H1 (cell line): ENCODE measurements at regions not wholly inside any gene's neighbourhood (a gene's known extent, or its start where the extent isn't known, plus 50 kb on each side); places are given as distances from the start of the nearest gene placed in this dataset.

ENCODE experiments used
- CTCF ChIA-PET: fragments of 300-600 bp; sonication (Branson Sonifier 250); formaldehyde crosslinking; loops from one replicate; lab custom pipeline; 2021; ENCODE audit not compliant: partially characterized antibody; lab: Charles Lee
- POLR2A ChIA-PET: fragments of 300-600 bp; sonication (Branson Sonifier 250); formaldehyde crosslinking; loops from one replicate; lab custom pipeline; 2021; ENCODE audit warnings: inconsistent platforms; ENCODE audit not compliant: partially characterized antibody; lab: Charles Lee
- DNase-seq, 2 experiments: peaks; one replicate each; pipeline versions ENCODE4 v3.0.0 to v3.0.0-alpha.2; 2010 to 2022; ENCODE audit warnings: low spot score in 2 of 2, low read depth in 1 of 2, mixed read lengths in 1 of 2
- FAIRE-seq: peaks from 2 replicates; lab custom pipeline; 2011; peaks lifted over from hg19 to GRCh38; lab: Jason Lieb, UNC
- H2AFZ ChIP-seq: 2 replicates; pipeline ENCODE4 v1.8.1; 2012; ENCODE audit warnings: low read length, inconsistent platforms
- H2AK5ac ChIP-seq: 2 replicates; pipeline ENCODE4 v1.6.1; 2013; ENCODE audit warnings: low read depth, low read length
- H2BK120ac ChIP-seq: replicated peaks from 2 replicates; pipeline ENCODE3; 2013; ENCODE audit warnings: low read depth, low read length, inconsistent platforms
- H2BK12ac ChIP-seq: 2 replicates; pipeline ENCODE4 v1.6.1; 2013; ENCODE audit warnings: low read depth, low read length
- H2BK15ac ChIP-seq: 2 replicates; pipeline ENCODE4 v1.6.1; 2013; ENCODE audit warnings: low read length
- H2BK20ac ChIP-seq: 2 replicates; pipeline ENCODE4 v1.6.1; 2013; ENCODE audit warnings: low read length
- H2BK5ac ChIP-seq: 2 replicates; pipeline ENCODE4 v1.6.1; 2013; ENCODE audit warnings: low read depth, low read length
- H3K14ac ChIP-seq: 2 replicates; pipeline ENCODE4 v1.6.1; 2013; ENCODE audit warnings: inconsistent platforms; ENCODE audit not compliant: insufficient read length
- H3K18ac ChIP-seq: 2 replicates; pipeline ENCODE4 v1.6.1; 2013; ENCODE audit warnings: low read length; ENCODE audit errors: extremely low read depth
- H3K23ac ChIP-seq: 2 replicates; pipeline ENCODE4 v1.6.1; 2013; ENCODE audit warnings: inconsistent platforms; ENCODE audit not compliant: insufficient read length
- H3K23me2 ChIP-seq: 2 replicates; pipeline ENCODE4 v1.6.1; 2013; ENCODE audit warnings: low read depth, low read length
- H3K27ac ChIP-seq: 2 replicates; pipeline ENCODE4 v1.6.1; 2011; ENCODE audit warnings: low read depth, low read length, inconsistent platforms
- H3K27me3 ChIP-seq, 4 experiments: replicated peaks in 1 of 4; 1 replicate in 1 of 4; 2 replicates in 3 of 4; pipeline versions ENCODE4 v1.6.1 to v1.8.1; 2011 to 2013; ENCODE audit warnings: low read length in 3 of 4, mild to moderate bottlenecking in 3 of 4, inconsistent platforms in 2 of 4, mixed read lengths in 2 of 4, moderate library complexity in 1 of 4; ENCODE audit not compliant: control insufficient read depth in 3 of 4, insufficient read depth in 3 of 4; ENCODE audit errors: extremely low read depth in 1 of 4
- H3K36me3 ChIP-seq, 4 experiments: 2 replicates each; pipeline versions ENCODE4 v1.6.1 to v1.8.1; 2011 to 2013; ENCODE audit warnings: mild to moderate bottlenecking in 4 of 4, low read length in 3 of 4, moderate library complexity in 2 of 4, control low read depth in 1 of 4, inconsistent platforms in 1 of 4; ENCODE audit not compliant: insufficient read depth in 4 of 4, control insufficient read depth in 2 of 4
- H3K4ac ChIP-seq: replicated peaks from 2 replicates; pipeline ENCODE3; 2013; ENCODE audit warnings: low read length, low read depth, mixed read lengths, inconsistent platforms; ENCODE audit not compliant: insufficient read length
- H3K4me1 ChIP-seq, 4 experiments: replicated peaks in 1 of 4; 1 replicate in 1 of 4; 2 replicates in 3 of 4; pipeline versions ENCODE4 v1.6.1 to v1.8.1; 2011 to 2013; ENCODE audit warnings: low read length in 3 of 4, inconsistent platforms in 2 of 4, mixed read lengths in 1 of 4; ENCODE audit not compliant: insufficient read depth in 4 of 4, control insufficient read depth in 3 of 4
- H3K4me2 ChIP-seq, 2 experiments: 2 replicates each; pipeline versions ENCODE4 v1.6.1 to v1.8.1; 2011 to 2013; ENCODE audit warnings: low read depth in 2 of 2, low read length in 2 of 2, control low read depth in 1 of 2, inconsistent platforms in 1 of 2, mild to moderate bottlenecking in 1 of 2; ENCODE audit not compliant: insufficient read depth in 1 of 2
- H3K4me3 ChIP-seq, 4 experiments: fragments of 200-600, 300-600 bp in 1 of 4; sonication (generic), shearing (Covaris generic), sonication (Bioruptor Twin) in 1 of 4; 2 replicates each; pipeline versions ENCODE4 v1.5.1 to v1.8.1; 2011 to 2016; ENCODE audit warnings: low read length in 4 of 4, low read depth in 3 of 4, control low read depth in 2 of 4, inconsistent platforms in 2 of 4, mild to moderate bottlenecking in 2 of 4, mixed read lengths in 1 of 4, moderate library complexity in 1 of 4; ENCODE audit not compliant: insufficient read depth in 2 of 4; ENCODE audit errors: extremely low read depth in 1 of 4
- H3K56ac ChIP-seq: replicated peaks from 2 replicates; pipeline ENCODE3; 2013; ENCODE audit warnings: low read depth, mild to moderate bottlenecking, mixed read lengths, low read length, inconsistent platforms; ENCODE audit not compliant: insufficient read length
- H3K79me1 ChIP-seq: 2 replicates; pipeline ENCODE4 v1.6.1; 2013; ENCODE audit warnings: low read depth, low read length, control low read depth
- H3K79me2 ChIP-seq, 2 experiments: 2 replicates each; pipeline versions ENCODE4 v1.6.1 to v1.8.1; 2012 to 2013; ENCODE audit warnings: low read length in 2 of 2, mild to moderate bottlenecking in 2 of 2, inconsistent platforms in 1 of 2; ENCODE audit not compliant: insufficient read depth in 2 of 2, control insufficient read depth in 1 of 2
- H3K9ac ChIP-seq, 4 experiments: replicated peaks in 1 of 4; 1 replicate in 1 of 4; 2 replicates in 3 of 4; pipeline versions ENCODE4 v1.6.1 to v1.8.1; 2011 to 2013; ENCODE audit warnings: low read depth in 3 of 4, low read length in 3 of 4, control low read depth in 2 of 4, mild to moderate bottlenecking in 2 of 4, moderate library complexity in 2 of 4, inconsistent platforms in 1 of 4; ENCODE audit errors: extremely low read depth in 1 of 4
- H3K9me3 ChIP-seq, 2 experiments: 2 replicates each; pipeline versions ENCODE4 v1.6.1 to v1.8.1; 2012 to 2013; ENCODE audit warnings: mild to moderate bottlenecking in 2 of 2, moderate library complexity in 2 of 2, control low read depth in 1 of 2, inconsistent platforms in 1 of 2, low read depth in 1 of 2, low read length in 1 of 2, mixed read lengths in 1 of 2; ENCODE audit not compliant: insufficient read depth in 2 of 2
- H4K20me1 ChIP-seq, 2 experiments: replicated peaks in 1 of 2; 2 replicates each; pipeline versions ENCODE3 to v1.8.1; 2011 to 2013; ENCODE audit warnings: inconsistent platforms in 2 of 2, low read length in 2 of 2, mild to moderate bottlenecking in 1 of 2; ENCODE audit not compliant: insufficient read depth in 2 of 2, control insufficient read depth in 1 of 2
- H4K5ac ChIP-seq: 2 replicates; pipeline ENCODE4 v1.6.1; 2013; ENCODE audit warnings: low read length, low read depth, mixed read lengths, inconsistent platforms; ENCODE audit not compliant: insufficient read length
- H4K8ac ChIP-seq: 2 replicates; pipeline ENCODE4 v1.8.0; 2013; ENCODE audit warnings: mild to moderate bottlenecking, moderate library complexity, low read length, inconsistent platforms; ENCODE audit not compliant: insufficient read depth; ENCODE audit errors: extremely low read depth
- H4K91ac ChIP-seq: replicated peaks from 2 replicates; pipeline ENCODE3; 2013; ENCODE audit warnings: low read length, mixed read lengths, inconsistent platforms; ENCODE audit not compliant: insufficient read length
- EGR1 ChIP-seq: IDR thresholded peaks from 2 replicates; pipeline ENCODE4 v1.6.1; 2011; ENCODE audit warnings: low read depth, low read length, borderline replicate concordance
- GABPA ChIP-seq: IDR thresholded peaks from 2 replicates; pipeline ENCODE4 v1.6.1; 2011; ENCODE audit warnings: mild to moderate bottlenecking, low read length, moderate library complexity, borderline replicate concordance; ENCODE audit not compliant: insufficient read depth
- MAFK ChIP-seq: IDR thresholded peaks from 2 replicates; pipeline ENCODE4 v1.6.1; 2012; ENCODE audit warnings: low read depth, mild to moderate bottlenecking, improper control_type of control experiment, low read length
- NRF1 ChIP-seq: IDR thresholded peaks from 2 replicates; pipeline ENCODE4 v1.6.1; 2011; ENCODE audit warnings: mild to moderate bottlenecking, low read depth, low read length, improper control_type of control experiment
- PHF8 ChIP-seq: fragments of 200-600 bp; sonication (generic); conservative IDR thresholded peaks from 2 replicates; pipeline ENCODE4 v1.7.1; 2012; ENCODE audit warnings: low read depth, mild to moderate bottlenecking, inconsistent platforms, low read length, moderate library complexity
- RAD21 ChIP-seq, 2 experiments: IDR thresholded peaks in 1 of 2; conservative IDR thresholded peaks in 1 of 2; 2 replicates each; pipeline ENCODE4 v1.6.1; 2011; ENCODE audit warnings: low read depth in 2 of 2, low read length in 2 of 2, improper control_type of control experiment in 1 of 2, inconsistent platforms in 1 of 2, mild to moderate bottlenecking in 1 of 2, moderate library complexity in 1 of 2
- SAP30 ChIP-seq: fragments of 300-600 bp; sonication (generic); IDR thresholded peaks from 2 replicates; pipeline ENCODE4 v1.7.1; 2012; ENCODE audit warnings: low read length, moderate library complexity, mild to moderate bottlenecking, inconsistent platforms; ENCODE audit not compliant: insufficient read depth, insufficient replicate concordance
- SIX5 ChIP-seq: IDR thresholded peaks from 2 replicates; pipeline ENCODE4 v1.6.1; 2011; ENCODE audit warnings: mild to moderate bottlenecking, low read depth, low read length
- SP1 ChIP-seq: IDR thresholded peaks from 2 replicates; pipeline ENCODE4 v1.6.1; 2011; ENCODE audit warnings: low read depth, low read length
- SP2 ChIP-seq: IDR thresholded peaks from 2 replicates; pipeline ENCODE4 v1.6.1; 2012; ENCODE audit warnings: mild to moderate bottlenecking, low read length, inconsistent platforms
- SUZ12 ChIP-seq: fragments of 200-600 bp; sonication (generic); IDR thresholded peaks from 2 replicates; pipeline ENCODE4 v1.6.1; 2012; ENCODE audit warnings: mild to moderate bottlenecking, inconsistent platforms, low read length, moderate library complexity, mixed read lengths
- TAF7 ChIP-seq: optimal IDR thresholded peaks from 2 replicates; pipeline ENCODE3; 2011; ENCODE audit warnings: low read depth, mild to moderate bottlenecking, inconsistent platforms, low read length, moderate library complexity, borderline replicate concordance
- TBP ChIP-seq: IDR thresholded peaks from 2 replicates; pipeline ENCODE4 v1.6.1; 2011; ENCODE audit warnings: low read depth, low read length, improper control_type of control experiment
- WGBS, 2 experiments: shearing (Covaris generic) in 1 of 2; methylation state at CpG; one replicate each; pipeline versions ENCODE4 v1.1.6 to v1.1.7; 2013 to 2015; ENCODE audit warnings: low lambda C conversion rate in 2 of 2, mixed read lengths in 2 of 2, inconsistent platforms in 1 of 2, low coverage in 1 of 2, missing lambda C conversion rate in 1 of 2; ENCODE audit not compliant: insufficient replicate concordance in 2 of 2, insufficient coverage in 1 of 2, insufficient read length in 1 of 2; ENCODE audit errors: extremely low coverage in 1 of 2, missing lambda C conversion rate in 1 of 2; 5-methylcytosine and 5-hydroxymethylcytosine counted together

DNA sequence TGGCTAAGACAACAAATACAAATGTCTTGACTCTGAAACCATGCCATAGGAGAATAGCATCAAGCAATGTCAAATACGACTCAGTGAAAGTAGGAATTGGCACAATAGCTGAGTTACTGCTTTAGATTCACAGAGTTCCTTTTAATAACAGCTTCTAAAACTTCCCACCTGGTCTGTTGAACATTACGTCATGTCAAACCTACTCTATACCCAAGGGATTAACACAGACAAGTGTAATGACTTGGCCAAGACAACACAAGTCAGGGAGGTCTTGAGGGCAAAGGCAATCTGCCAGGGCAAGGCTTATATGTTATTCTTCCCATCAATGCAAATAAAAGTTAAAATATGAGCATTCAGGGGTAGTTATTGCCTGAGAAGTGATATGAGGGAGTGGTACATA is 265.1 kb upstream of the PRDM1 start:
- no peak overlapping the region for H3K27ac ChIP-seq
- H2AFZ ChIP-seq = no peak overlapping the region
- H2BK12ac ChIP-seq = no peak overlapping the region
- H3K4ac ChIP-seq = no peak overlapping the region
- H4K91ac ChIP-seq = no peak overlapping the region
- DNase-seq (no peak), FAIRE-seq (no peak)
- no peaks in the 10 kb centered on the region for H3K4me1 ChIP-seq
- no peak overlapping the region for H2BK20ac ChIP-seq
- H4K8ac ChIP-seq = no peak overlapping the region
- no peak overlapping the region for H2BK120ac ChIP-seq
- H4K5ac ChIP-seq = no peak overlapping the region
- H3K14ac ChIP-seq = no peak overlapping the region
- no peak overlapping the region for H2BK15ac ChIP-seq
- no peak overlapping the region for H3K56ac ChIP-seq
- no peak overlapping the region for H3K18ac ChIP-seq
- H2AK5ac ChIP-seq = no peak overlapping the region
- no peak overlapping the region for H3K4me2 ChIP-seq
- H4K20me1 ChIP-seq = no peaks in the 10 kb centered on the region
- no peak overlapping the region for H3K9ac ChIP-seq
- CTCF ChIA-PET = interaction anchor here (1.5 kb wide), 1 partner anchor 15 kb away, joined by 5 read pairs; no protein-coding TSS in a partner anchor
- no peaks in the 10 kb centered on the region for H3K27me3 ChIP-seq
- peaks cover 0 to 2% of the 10 kb centered on the region in 2 experiments; a peak in 1 of 4 replicates for H3K9me3 ChIP-seq
- H3K4me3 ChIP-seq = no peak overlapping the region
- TF ChIP-seq TAF7 = no peak
- no peak for TF ChIP-seq PHF8
- no peak for TF ChIP-seq RAD21 (IDR thresholded peaks at IDR 0.05 in 1 of 2, conservative IDR thresholded peaks at IDR 0.05 in 1 of 2; ENCODE audit: low read depth in 2 of 2, low read length in 2 of 2)
- no peak for TF ChIP-seq NRF1
- no peak for TF ChIP-seq GABPA
- TF ChIP-seq SAP30 = no peak
- no peak for TF ChIP-seq MAFK
- no peak for TF ChIP-seq TBP
- TF ChIP-seq SIX5 = no peak
- no peak for TF ChIP-seq SUZ12
- no peak for TF ChIP-seq SP2
- TF ChIP-seq EGR1 = no peak
- no peak for TF ChIP-seq SP1
- no peaks in the 10 kb centered on the region for H3K79me1 ChIP-seq
- H3K79me2 ChIP-seq = no peaks in the 10 kb centered on the region
- POLR2A ChIA-PET = no interaction called here
- H3K23me2 ChIP-seq = no peaks in the 10 kb centered on the region
- 82% methylated on average over 2 of the region's 2 CpGs; no CpG with 5 or more reads in 1 of the 2 experiments for WGBS, 2 experiments
- no peak overlapping the region for H2BK5ac ChIP-seq
- no peak overlapping the region for H3K23ac ChIP-seq
- H3K36me3 ChIP-seq = no peaks in the 10 kb centered on the region; a peak in 1 of 8 replicates
